ENCODE measurements at regions not wholly inside any gene's neighbourhood (a gene's known extent, or its start where the extent isn't known, plus 50 kb on each side); places are given as distances from the start of the nearest gene placed in this dataset.

GRCh38 chrX:34576864-34577263 is 80.2 kb downstream of the TMEM47 start (continued):
- no peak for TF ChIP-seq SRSF1 (IDR thresholded peaks at IDR 0.05; ENCODE audit: low read depth, low read length)
- TF ChIP-seq SRSF9 (IDR thresholded peaks at IDR 0.05; ENCODE audit: borderline replicate concordance, low read depth, low read length) = no peak
- no peak for TF ChIP-seq ZFPM2 (CRISPR knock-in tag; IDR thresholded peaks at IDR 0.05)
- no peak for TF ChIP-seq ZNF384 (IDR thresholded peaks at IDR 0.05; ENCODE audit: low read depth, low read length)

GRCh38 chrX:34565981-34566380 is 91.1 kb downstream of the TMEM47 start:
- DNase-seq (ENCODE audit: extremely low read depth in 1 of 4, low spot score in 3 of 4) (no peak), FAIRE-seq (no peak), ATAC-seq (no peak)
- BruUV-seq (replicated peaks) = no TSS peak
- no peaks in the 10 kb centered on the region for H3K27me3 ChIP-seq (ENCODE audit: control insufficient read depth in 2 of 2, insufficient read depth in 2 of 2, low read length in 2 of 2)
- no peaks in the 10 kb centered on the region for H4K20me1 ChIP-seq (replicated peaks; ENCODE audit: control insufficient read depth, insufficient read depth, low read length)
- CTCF ChIA-PET (ENCODE audit: low intra/inter-chr PET ratio) = no interaction called here
- no peak overlapping the region for H3K27ac ChIP-seq (ENCODE audit: extremely low read depth, low read depth, low read length)
- intact Hi-C loops (cut with micrococcal nuclease) = no loop called here
- no peak overlapping the region for H3K9ac ChIP-seq (ENCODE audit: insufficient read depth in 1 of 2, low read depth in 2 of 2, low read length in 2 of 2)
- no peak overlapping the region for H3K4me3 ChIP-seq
- H3K9me1 ChIP-seq (ENCODE audit: control insufficient read depth, insufficient read depth, low read length) = no peaks in the 10 kb centered on the region
- WGBS (ENCODE audit: insufficient coverage, low coverage, missing lambda C conversion rate) = 0% methylated on average over 1 of the region's 2 CpGs
- no peak for TF ChIP-seq ZNF316 (IDR thresholded peaks at IDR 0.05)
- no peak for TF ChIP-seq CLOCK (CRISPR knock-in tag; IDR thresholded peaks at IDR 0.05; ENCODE audit: borderline replicate concordance)
- no peak for TF ChIP-seq ZNF717 (CRISPR knock-in tag; IDR thresholded peaks at IDR 0.05)
- TF ChIP-seq SPI1 (IDR thresholded peaks at IDR 0.05; ENCODE audit: borderline replicate concordance, low read depth, low read length) = no peak
- TF ChIP-seq MTA3 (IDR thresholded peaks at IDR 0.05; ENCODE audit: borderline replicate concordance) = no peak
- no peak for TF ChIP-seq SLC30A9 (CRISPR knock-in tag; IDR thresholded peaks at IDR 0.05)
- no peaks in the 10 kb centered on the region for H3K79me2 ChIP-seq (ENCODE audit: control insufficient read depth, insufficient read depth, low read length)
- no peaks in the 10 kb centered on the region for H3K4me1 ChIP-seq (replicated peaks in 1 of 2; ENCODE audit: control insufficient read depth in 2 of 2, insufficient read depth in 2 of 2, low read length in 2 of 2)
- H3K36me3 ChIP-seq (ENCODE audit: control insufficient read depth, insufficient read depth, low read length) = no peaks in the 10 kb centered on the region
- no peaks in the 10 kb centered on the region for H3K9me3 ChIP-seq (replicated peaks; ENCODE audit: control insufficient read depth, insufficient read depth, low read depth, low read length)
- in situ Hi-C loops (cut with MboI) = no loop called here
- no peak overlapping the region for H2AFZ ChIP-seq (ENCODE audit: low read depth, low read length)
- POLR2A ChIA-PET = no interaction called here
- no peak overlapping the region for H3K4me2 ChIP-seq (ENCODE audit: insufficient read depth, low read length)

Data from K562 (cell line).